ENCODE measurements at regions not wholly inside any gene's neighbourhood (a gene's known extent, or its start where the extent isn't known, plus 50 kb on each side); places are given as distances from the start of the nearest gene placed in this dataset.

DNA sequence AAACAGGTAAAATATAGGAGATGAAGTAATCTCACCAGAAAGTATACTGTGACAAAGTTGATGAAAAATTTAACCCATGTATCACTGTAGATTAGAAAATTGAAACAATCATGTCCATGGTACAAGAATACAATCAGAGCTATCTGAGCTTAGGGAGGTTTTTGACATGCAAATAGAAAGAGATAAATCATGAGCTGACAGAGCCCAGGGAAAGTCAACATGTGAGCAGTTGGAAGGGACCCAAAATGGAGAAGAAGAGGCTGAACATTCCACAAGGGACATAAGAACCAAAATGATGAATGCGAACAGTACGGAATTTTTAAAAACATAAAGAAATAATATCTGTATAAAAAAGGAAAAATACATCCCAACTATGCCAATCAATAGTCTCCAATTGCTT is 395.4 kb upstream of the CYRIA start:
- TF ChIP-seq, protein P1, sequence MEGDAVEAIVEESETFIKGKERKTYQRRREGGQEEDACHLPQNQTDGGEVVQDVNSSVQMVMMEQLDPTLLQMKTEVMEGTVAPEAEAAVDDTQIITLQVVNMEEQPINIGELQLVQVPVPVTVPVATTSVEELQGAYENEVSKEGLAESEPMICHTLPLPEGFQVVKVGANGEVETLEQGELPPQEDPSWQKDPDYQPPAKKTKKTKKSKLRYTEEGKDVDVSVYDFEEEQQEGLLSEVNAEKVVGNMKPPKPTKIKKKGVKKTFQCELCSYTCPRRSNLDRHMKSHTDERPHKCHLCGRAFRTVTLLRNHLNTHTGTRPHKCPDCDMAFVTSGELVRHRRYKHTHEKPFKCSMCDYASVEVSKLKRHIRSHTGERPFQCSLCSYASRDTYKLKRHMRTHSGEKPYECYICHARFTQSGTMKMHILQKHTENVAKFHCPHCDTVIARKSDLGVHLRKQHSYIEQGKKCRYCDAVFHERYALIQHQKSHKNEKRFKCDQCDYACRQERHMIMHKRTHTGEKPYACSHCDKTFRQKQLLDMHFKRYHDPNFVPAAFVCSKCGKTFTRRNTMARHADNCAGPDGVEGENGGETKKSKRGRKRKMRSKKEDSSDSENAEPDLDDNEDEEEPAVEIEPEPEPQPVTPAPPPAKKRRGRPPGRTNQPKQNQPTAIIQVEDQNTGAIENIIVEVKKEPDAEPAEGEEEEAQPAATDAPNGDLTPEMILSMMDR (IDR thresholded peaks at IDR 0.05; ENCODE audit: low read depth, low read length): no peak
- no peak for TF ChIP-seq EZH2phosphoT487 (IDR thresholded peaks at IDR 0.05; ENCODE audit: low read depth)
